ENCODE measurements at regions not wholly inside any gene's neighbourhood (a gene's known extent, or its start where the extent isn't known, plus 50 kb on each side); places are given as distances from the start of the nearest gene placed in this dataset.

DNA sequence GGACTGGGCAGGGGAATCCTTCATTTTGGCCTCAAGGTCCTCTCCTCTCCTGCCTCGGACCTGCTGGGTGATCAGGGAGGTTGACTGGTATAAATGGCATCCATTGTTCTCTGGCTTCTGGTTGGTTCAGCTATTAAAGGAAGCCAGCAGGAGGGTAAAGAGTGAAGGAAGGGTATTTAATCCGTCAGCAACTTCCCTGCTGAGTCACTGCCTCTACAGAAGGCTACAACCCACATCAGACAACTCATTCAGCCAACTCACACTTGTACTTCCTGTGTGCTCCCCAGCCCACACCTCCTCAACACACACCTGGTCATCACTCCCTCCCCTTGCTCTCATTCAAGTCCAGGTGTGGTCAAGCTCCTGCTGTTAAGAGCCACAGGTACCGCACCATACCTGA lies 68.3 kb upstream of the MRPS9 start:
- Histone ChIP-seq H3K27me3 (ENCODE audit: insufficient read depth, low read length) (no peaks in the 10 kb centered on the region), H3K27ac (ENCODE audit: insufficient read length, low read depth, low read length) (no peak overlapping the region), H3K23ac (ENCODE audit: insufficient read length, low read depth, low read length) (no peak overlapping the region), H3K9me3 (ENCODE audit: control insufficient read depth, low read depth, low read length) (no peaks in the 10 kb centered on the region), H2BK20ac (ENCODE audit: low read depth, low read length, poor library complexity, severe bottlenecking) (no peak overlapping the region), H4K20me1 (ENCODE audit: control insufficient read depth, insufficient read depth, insufficient read length) (no peaks in the 10 kb centered on the region), H2AK5ac (ENCODE audit: insufficient read length, low read length) (no peak overlapping the region), H2BK15ac (ENCODE audit: low read depth, low read length) (no peak overlapping the region), H3K4me2 (ENCODE audit: insufficient read depth, insufficient read length, low read length) (no peak overlapping the region), H3K9ac (ENCODE audit: extremely low read depth, insufficient read length, low read length) (no peak overlapping the region), H3K56ac (ENCODE audit: insufficient read length, low read depth, low read length) (no peak overlapping the region), H3K23me2 (ENCODE audit: insufficient read length, low read depth, low read length, poor library complexity, severe bottlenecking) (no peaks in the 10 kb centered on the region), H2BK120ac (ENCODE audit: low read depth, low read length, poor library complexity, severe bottlenecking) (no peak overlapping the region), H3T11ph (ENCODE audit: low read length) (no peak overlapping the region), H2BK12ac (ENCODE audit: insufficient read length, low read depth, low read length) (no peak overlapping the region), H3K18ac (ENCODE audit: insufficient read length, low read depth, low read length) (no peak overlapping the region), H4K5ac (ENCODE audit: insufficient read length, low read depth, low read length) (no peak overlapping the region), H3K79me2 (ENCODE audit: insufficient read depth, low read length) (no peaks in the 10 kb centered on the region), H4K8ac (replicated peaks; ENCODE audit: insufficient read length, low read depth, low read length) (no peak overlapping the region), H3K79me1 (ENCODE audit: insufficient read depth, low read depth, low read length, poor library complexity, severe bottlenecking) (no peaks in the 10 kb centered on the region), H2AFZ (ENCODE audit: low read length) (no peak overlapping the region), H3K4ac (ENCODE audit: low read depth, low read length) (no peak overlapping the region), H3K14ac (ENCODE audit: insufficient read depth, low read length) (no peak overlapping the region), H3K4me1 (ENCODE audit: insufficient read depth, low read length) (peaks cover 8% of the 10 kb centered on the region; the same call in 1 of the 2 replicates), H2BK5ac (ENCODE audit: insufficient read length, low read length) (no peak overlapping the region), H4K91ac (ENCODE audit: insufficient read length, low read depth, low read length) (no peak overlapping the region)
- H3K27ac Mint-ChIP-seq, result peak overlapping the region; percentile 6 to 73 (median 66); a peak in 2 of 7 replicates
- TF ChIP-seq, protein P1, sequence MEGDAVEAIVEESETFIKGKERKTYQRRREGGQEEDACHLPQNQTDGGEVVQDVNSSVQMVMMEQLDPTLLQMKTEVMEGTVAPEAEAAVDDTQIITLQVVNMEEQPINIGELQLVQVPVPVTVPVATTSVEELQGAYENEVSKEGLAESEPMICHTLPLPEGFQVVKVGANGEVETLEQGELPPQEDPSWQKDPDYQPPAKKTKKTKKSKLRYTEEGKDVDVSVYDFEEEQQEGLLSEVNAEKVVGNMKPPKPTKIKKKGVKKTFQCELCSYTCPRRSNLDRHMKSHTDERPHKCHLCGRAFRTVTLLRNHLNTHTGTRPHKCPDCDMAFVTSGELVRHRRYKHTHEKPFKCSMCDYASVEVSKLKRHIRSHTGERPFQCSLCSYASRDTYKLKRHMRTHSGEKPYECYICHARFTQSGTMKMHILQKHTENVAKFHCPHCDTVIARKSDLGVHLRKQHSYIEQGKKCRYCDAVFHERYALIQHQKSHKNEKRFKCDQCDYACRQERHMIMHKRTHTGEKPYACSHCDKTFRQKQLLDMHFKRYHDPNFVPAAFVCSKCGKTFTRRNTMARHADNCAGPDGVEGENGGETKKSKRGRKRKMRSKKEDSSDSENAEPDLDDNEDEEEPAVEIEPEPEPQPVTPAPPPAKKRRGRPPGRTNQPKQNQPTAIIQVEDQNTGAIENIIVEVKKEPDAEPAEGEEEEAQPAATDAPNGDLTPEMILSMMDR (conservative IDR thresholded peaks at IDR 0.05), result no peak
- peaks cover 9 to 14% of the 10 kb centered on the region in 2 experiments; a peak in 4 of 5 replicates for H3K9me3 Mint-ChIP-seq
- peaks cover 12 to 15% of the 10 kb centered on the region in 2 experiments for H3K4me1 Mint-ChIP-seq
- H3K36me3 Mint-ChIP-seq (ENCODE audit: insufficient read depth in 1 of 3, low read depth in 3 of 3), result peaks cover 0 to 3% (median 0%) of the 10 kb centered on the region in 3 experiments; a peak in 2 of 7 replicates
- peak; percentile 47 for DNase-seq
- peaks cover 7% of the 10 kb centered on the region for H3K27me3 Mint-ChIP-seq (ENCODE audit: low read depth)
- H3K4me3 Mint-ChIP-seq, result no peak overlapping the region; a peak in 1 of 5 replicates
- WGBS (ENCODE audit: extremely low coverage, insufficient read length, low lambda C conversion rate), result no CpG with 5 or more reads among the region's 3 CpGs
